ENCODE measurements at regions not wholly inside any gene's neighbourhood (a gene's known extent, or its start where the extent isn't known, plus 50 kb on each side); places are given as distances from the start of the nearest gene placed in this dataset.
A peak's percentile ranks its signal among the peaks of the same experiment; 100 is the strongest.
"Not testable (repeated sequence)": the region's sequence is repeated elsewhere in the genome, so short reads cannot be mapped to it uniquely, and the experiment has no call there.

GRCh38 chr1:206307442-206307841, 104.1 kb downstream of the SRGAP2 start:
- DNase-seq; intact Hi-C loops (cut with micrococcal nuclease); ATAC-seq: not testable (repeated sequence)

GRCh38 chr1:206310948-206311347, 107.6 kb downstream of the SRGAP2 start:
- DNase-seq; intact Hi-C loops (cut with micrococcal nuclease): not testable (repeated sequence)
- ATAC-seq = peak; percentile 50

GRCh38 chr1:206311611-206312273, 108.4 kb downstream of the SRGAP2 start:
- intact Hi-C loops (cut with micrococcal nuclease) = not testable (repeated sequence)

GRCh38 chr1:206312274-206312665, 108.9 kb downstream of the SRGAP2 start:
- peak; percentile 62 for ATAC-seq
- intact Hi-C loops (cut with micrococcal nuclease); DNase-seq: not testable (repeated sequence)

More at GRCh38 chr1:206311611-206312273, 108.4 kb downstream of the SRGAP2 start:
- ATAC-seq (peak; percentile 98), DNase-seq (peak; percentile 85)

DNA sequence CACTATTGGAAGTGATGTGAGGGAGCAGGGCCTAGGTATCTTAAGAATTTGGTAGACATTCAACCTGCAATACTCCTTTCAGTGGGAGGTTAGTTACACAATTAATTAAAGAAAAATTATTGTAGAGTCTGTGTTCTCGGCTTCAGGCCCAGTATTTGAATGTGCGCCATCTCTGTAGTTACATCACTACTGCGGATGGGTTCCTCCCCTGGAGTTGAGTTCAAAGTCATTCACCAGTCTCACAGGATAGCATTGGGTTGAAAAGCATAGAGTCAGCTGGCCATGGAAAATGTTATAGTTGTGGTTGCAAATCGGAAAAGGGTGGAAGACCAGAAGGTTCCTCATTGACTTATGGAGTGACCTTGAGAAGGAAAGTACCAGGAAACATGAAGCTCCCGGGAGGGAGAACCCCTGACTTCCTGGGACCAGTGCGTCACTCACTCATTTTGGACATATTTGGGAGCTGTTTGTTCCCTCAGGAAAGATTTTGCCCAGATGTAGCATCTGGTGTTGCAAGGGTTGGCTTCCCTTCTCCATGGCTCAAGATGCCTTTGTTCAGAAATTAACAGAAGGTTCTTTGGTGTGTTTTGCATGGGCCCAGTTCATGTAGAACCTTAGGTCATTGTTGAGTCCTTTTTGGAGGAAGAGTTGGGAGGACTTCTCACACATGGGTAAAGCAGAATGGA, 111.8 kb downstream of the SRGAP2 start:
- ATAC-seq; intact Hi-C loops (cut with micrococcal nuclease): not testable (repeated sequence)

GRCh38 chr1:206316901-206317300, 113.6 kb downstream of the SRGAP2 start:
- DNase-seq; intact Hi-C loops (cut with micrococcal nuclease); ATAC-seq: not testable (repeated sequence)

More for the DNA sequence above, 111.8 kb downstream of the SRGAP2 start:
- DNase-seq = not testable (repeated sequence)

- DNase-seq; intact Hi-C loops (cut with micrococcal nuclease): not testable (repeated sequence)
- peak; percentile 14 for ATAC-seq
Measured at GRCh38 chr1:206317878-206318514, 114.7 kb downstream of the SRGAP2 start.

DNA sequence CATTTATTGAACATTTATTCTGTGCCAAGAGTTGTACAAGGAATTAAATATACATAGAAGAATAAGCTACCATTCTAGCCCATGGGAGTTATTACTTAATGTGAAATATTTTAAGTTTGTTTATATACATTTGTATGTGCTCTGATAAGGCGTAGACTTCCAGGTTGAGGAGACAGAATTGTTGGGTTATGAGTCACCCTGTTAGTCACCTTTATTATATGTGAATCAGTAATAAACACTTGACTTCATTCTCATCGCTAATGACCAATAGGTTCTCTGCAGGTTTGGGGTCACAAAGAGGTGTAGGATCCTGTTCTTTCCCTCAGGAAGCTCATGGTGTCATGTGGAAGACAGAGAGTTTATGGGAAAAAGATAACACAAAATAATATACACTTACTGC, 116.9 kb downstream of the SRGAP2 start:
- DNase-seq; intact Hi-C loops (cut with micrococcal nuclease); ATAC-seq: not testable (repeated sequence)

GRCh38 chr1:206326159-206326939, 123.0 kb downstream of the SRGAP2 start:
- DNase-seq; intact Hi-C loops (cut with micrococcal nuclease): not testable (repeated sequence)
- ATAC-seq = peak; percentile 49

GRCh38 chr1:206331597-206331996, 128.3 kb downstream of the SRGAP2 start:
- ATAC-seq; DNase-seq; intact Hi-C loops (cut with micrococcal nuclease): not testable (repeated sequence)

DNA sequence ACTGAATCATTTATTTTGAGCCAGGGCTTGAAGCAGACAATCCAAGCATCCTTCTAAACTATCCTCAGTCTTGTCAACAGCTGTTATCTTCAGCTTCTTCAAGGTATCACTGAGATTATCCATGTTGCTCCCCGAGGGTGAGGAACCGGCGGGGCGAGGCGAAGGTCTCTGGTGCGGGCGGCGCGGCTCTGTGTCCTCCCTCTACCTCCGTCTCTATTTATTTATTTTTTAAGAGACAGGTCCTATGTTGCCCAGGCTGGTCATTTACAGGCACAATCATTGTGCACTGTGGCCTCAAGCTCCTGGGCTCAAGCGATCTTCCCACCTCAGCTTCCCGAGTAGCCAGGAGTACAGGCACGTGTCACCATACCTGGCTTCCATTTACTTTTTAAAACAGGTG, 130.0 kb downstream of the SRGAP2 start:
- intact Hi-C loops (cut with micrococcal nuclease); ATAC-seq; DNase-seq: not testable (repeated sequence)

DNA sequence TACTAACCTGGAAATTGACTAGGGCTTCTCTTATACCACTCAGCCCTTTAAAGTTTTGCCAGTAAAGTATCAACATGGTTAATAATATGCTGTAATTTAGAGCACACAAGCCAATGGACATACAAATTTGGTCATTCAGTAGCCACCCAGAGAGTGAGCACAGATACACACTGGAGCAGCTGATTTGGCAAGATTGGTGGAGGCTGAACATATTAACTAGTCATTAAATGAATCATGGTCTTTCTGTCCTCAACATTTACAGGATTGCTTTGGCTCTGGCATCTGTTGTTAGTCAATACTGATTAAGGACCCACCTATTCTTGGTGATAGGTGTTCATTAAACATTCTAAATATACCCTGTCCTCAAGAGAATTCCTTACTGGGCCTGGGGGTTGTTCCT, 130.6 kb downstream of the SRGAP2 start:
- ATAC-seq; intact Hi-C loops (cut with micrococcal nuclease); DNase-seq: not testable (repeated sequence)

DNA sequence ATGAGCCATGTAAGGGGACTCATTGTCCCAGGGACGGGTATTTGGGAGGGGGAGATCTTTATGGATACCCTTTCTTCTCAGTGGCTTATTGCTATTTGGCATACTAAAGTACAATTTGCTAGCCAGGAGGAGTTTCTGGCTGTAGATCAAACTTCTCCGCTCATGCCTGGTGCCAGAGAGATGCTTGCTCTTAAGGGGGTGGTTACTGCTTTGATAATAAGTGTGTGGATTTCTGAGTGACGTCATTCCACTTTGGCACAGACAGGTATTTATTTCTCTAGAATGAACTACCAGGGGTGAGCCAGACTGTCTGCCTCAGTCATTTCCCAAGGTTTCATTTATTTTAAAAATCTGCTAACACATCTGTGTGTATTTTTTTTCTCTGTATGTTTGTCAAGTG, 131.1 kb downstream of the SRGAP2 start:
- DNase-seq; intact Hi-C loops (cut with micrococcal nuclease): not testable (repeated sequence)
- ATAC-seq = peak; percentile 85

DNA sequence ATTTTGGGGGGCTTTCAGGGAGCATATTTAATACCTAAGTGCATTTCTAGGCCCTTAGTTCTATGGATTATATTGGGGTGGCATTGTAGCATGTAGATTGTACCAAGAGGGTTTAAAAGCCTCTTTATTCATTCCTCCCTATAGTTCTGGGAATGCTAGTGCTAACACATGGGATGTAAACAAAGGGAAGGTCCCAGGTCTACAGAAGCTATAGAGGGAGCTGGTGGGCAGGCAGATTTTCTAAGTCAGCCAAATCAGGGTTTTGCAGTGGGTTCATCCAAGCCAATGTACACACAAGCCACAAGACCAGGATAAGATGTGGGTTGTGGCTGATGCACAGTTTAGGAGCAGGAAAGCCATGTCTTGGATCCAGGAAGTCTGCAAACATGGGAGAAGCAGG, 131.8 kb downstream of the SRGAP2 start:
- ATAC-seq; DNase-seq; intact Hi-C loops (cut with micrococcal nuclease): not testable (repeated sequence)

GRCh38 chr1:206335875-206336846, 132.8 kb downstream of the SRGAP2 start:
- ATAC-seq = peak; percentile 90
- intact Hi-C loops (cut with micrococcal nuclease); DNase-seq: not testable (repeated sequence)

DNA sequence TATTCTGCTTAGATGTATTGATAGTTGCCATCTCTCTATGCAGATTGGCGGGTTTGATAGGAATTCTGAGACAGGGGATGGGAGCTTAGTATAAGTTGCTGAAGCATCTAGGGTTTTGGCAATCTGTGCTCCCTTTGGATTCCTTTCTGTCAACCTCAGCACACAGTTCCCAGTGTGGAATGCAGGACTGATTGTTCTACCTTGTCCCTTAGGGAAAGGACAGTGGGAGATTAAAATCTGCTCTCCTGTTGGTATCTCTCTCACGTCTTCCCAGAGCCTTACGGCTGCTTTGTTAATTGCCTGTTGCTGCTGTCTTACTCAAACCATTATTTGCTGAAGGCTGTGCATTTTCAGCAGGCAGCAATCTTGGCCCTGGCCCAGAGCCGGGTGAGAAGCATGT, 133.3 kb upstream of the IKBKE start:
- ATAC-seq = peak; percentile 55
- DNase-seq; intact Hi-C loops (cut with micrococcal nuclease): not testable (repeated sequence)

GRCh38 chr1:206350493-206351275, 119.6 kb upstream of the IKBKE start:
- ATAC-seq; DNase-seq; intact Hi-C loops (cut with micrococcal nuclease): not testable (repeated sequence)
